Keratinocyte (primary cell): ENCODE measurements at regions not wholly inside any gene's neighbourhood (a gene's known extent, or its start where the extent isn't known, plus 50 kb on each side); places are given as distances from the start of the nearest gene placed in this dataset.

Experiments
- DNase-seq: peaks from one replicate; pipeline ENCODE4 v3.0.0-alpha.2; 2011; ENCODE audit warnings: low read depth, missing footprints, low spot score
- FAIRE-seq: peaks from 2 replicates; lab custom pipeline; 2011; peaks lifted over from hg19 to GRCh38; lab: Jason Lieb, UNC
- H2AFZ ChIP-seq: 2 replicates; pipeline ENCODE4 v1.6.0; 2012; ENCODE audit warnings: low read length, control low read depth, inconsistent platforms; ENCODE audit not compliant: control insufficient read depth
- H3K27ac ChIP-seq: 2 replicates; pipeline ENCODE4 v1.5.1; 2011; ENCODE audit warnings: low read length; ENCODE audit not compliant: control insufficient read depth, insufficient read depth
- H3K27me3 ChIP-seq: 3 replicates; pipeline ENCODE4 v1.6.0; 2011; ENCODE audit warnings: low read length; ENCODE audit not compliant: control insufficient read depth, insufficient read depth; ENCODE audit errors: extremely low read depth
- H3K36me3 ChIP-seq, 2 experiments: 2 replicates in 1 of 2; 3 replicates in 1 of 2; pipeline ENCODE4 v1.5.1; 2011; ENCODE audit warnings: low read length in 2 of 2, mild to moderate bottlenecking in 1 of 2; ENCODE audit not compliant: control insufficient read depth in 2 of 2, insufficient read depth in 2 of 2; ENCODE audit errors: extremely low read depth in 1 of 2
- H3K4me1 ChIP-seq: 3 replicates; pipeline ENCODE4 v1.5.1; 2011; ENCODE audit warnings: low read length; ENCODE audit not compliant: control insufficient read depth, insufficient read depth; ENCODE audit errors: extremely low read depth
- H3K4me2 ChIP-seq: 3 replicates; pipeline ENCODE4 v1.6.0; 2011; ENCODE audit warnings: low read depth, low read length; ENCODE audit not compliant: control insufficient read depth, insufficient read depth; ENCODE audit errors: extremely low read depth
- H3K4me3 ChIP-seq, 3 experiments: fragments of 200-600 bp in 1 of 3; sonication (generic) in 1 of 3; 2 replicates in 2 of 3; 3 replicates in 1 of 3; pipeline ENCODE4 v1.5.1; 2011 to 2016; ENCODE audit warnings: low read length in 3 of 3, mild to moderate bottlenecking in 3 of 3, control low read depth in 2 of 3, inconsistent platforms in 1 of 3, low read depth in 1 of 3, mixed read lengths in 1 of 3, mixed run types in 1 of 3, moderate library complexity in 1 of 3; ENCODE audit not compliant: control insufficient read depth in 2 of 3, insufficient read depth in 2 of 3; ENCODE audit errors: extremely low read depth in 1 of 3
- H3K79me2 ChIP-seq: 2 replicates; pipeline ENCODE4 v1.6.0; 2012; ENCODE audit warnings: low read length; ENCODE audit not compliant: control insufficient read depth, insufficient read depth
- H3K9ac ChIP-seq: 3 replicates; pipeline ENCODE4 v1.6.0; 2011; ENCODE audit warnings: low read length; ENCODE audit not compliant: control insufficient read depth, insufficient read depth; ENCODE audit errors: extremely low read depth
- H3K9me1 ChIP-seq: 3 replicates; pipeline ENCODE4 v1.6.0; 2011; ENCODE audit warnings: low read length; ENCODE audit not compliant: control insufficient read depth, insufficient read depth; ENCODE audit errors: extremely low read depth
- H3K9me3 ChIP-seq: 2 replicates; pipeline ENCODE4 v1.5.1; 2012; ENCODE audit warnings: low read depth, low read length; ENCODE audit not compliant: control insufficient read depth
- H4K20me1 ChIP-seq: 3 replicates; pipeline ENCODE4 v1.6.0; 2011; ENCODE audit warnings: low read length; ENCODE audit not compliant: control insufficient read depth, insufficient read depth; ENCODE audit errors: extremely low read depth
- EZH2 ChIP-seq: IDR thresholded peaks from one replicate; pipeline ENCODE4 v1.6.1; 2012; ENCODE audit warnings: inconsistent platforms, mild to moderate bottlenecking, low read length, moderate library complexity
- dilution Hi-C: fragments of 300-500 bp; cut with MboI; formaldehyde crosslinking; loops from one replicate; pipeline ENCODE4 v1.7.0; 2020; ENCODE audit warnings: low sequenced_read_pairs; ENCODE audit not compliant: extremely low pct_ligation_motif_present
- TF ChIP-seq, protein P1 (sequence below), 3 experiments: IDR thresholded peaks in 1 of 3; conservative IDR thresholded peaks in 1 of 3; optimal IDR thresholded peaks in 1 of 3; 2 replicates in 2 of 3; 3 replicates in 1 of 3; pipeline versions ENCODE3 to v1.5.1; 2011; ENCODE audit warnings: low read length in 3 of 3, mild to moderate bottlenecking in 3 of 3, moderate library complexity in 2 of 3, control low read depth in 1 of 3, inconsistent platforms in 1 of 3; ENCODE audit not compliant: insufficient read depth in 2 of 3; ENCODE audit errors: extremely low read depth in 1 of 3

DNA sequence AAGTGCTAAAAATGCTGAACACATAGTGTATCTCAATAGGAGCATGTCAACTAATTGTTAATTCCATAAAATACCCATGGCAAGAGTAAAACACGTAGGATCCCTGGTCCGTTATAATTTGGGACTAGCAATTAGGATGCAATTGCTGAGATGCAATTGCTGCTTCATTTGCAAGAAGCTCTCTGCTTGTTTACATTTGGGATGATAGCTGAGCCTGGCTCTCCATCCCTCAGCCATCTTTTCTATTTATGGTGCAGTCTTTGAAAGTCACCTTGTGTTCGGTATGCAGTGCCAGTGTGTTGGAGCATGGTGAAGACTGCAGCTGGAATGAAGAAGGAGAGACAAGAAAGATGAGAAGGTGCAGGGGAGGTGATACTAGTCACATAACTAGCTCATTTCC lies 191.3 kb downstream of the SNX10 start:
- Histone ChIP-seq H3K9me3 (no peaks in the 10 kb centered on the region), H3K4me2 (no peak overlapping the region), H4K20me1 (no peaks in the 10 kb centered on the region), H3K36me3 (no peaks in the 10 kb centered on the region), H3K79me2 (no peaks in the 10 kb centered on the region), H3K9ac (no peak overlapping the region), H2AFZ (no peak overlapping the region), H3K4me1 (no peaks in the 10 kb centered on the region), H3K27me3 (peaks cover 3% of the 10 kb centered on the region), H3K27ac (no peak overlapping the region), H3K9me1 (no peaks in the 10 kb centered on the region), H3K4me3 (no peak overlapping the region)
- dilution Hi-C loops, result no loop called here
- FAIRE-seq (no peak), DNase-seq (no peak)
- no peak for TF ChIP-seq EZH2
- TF ChIP-seq, protein P1, sequence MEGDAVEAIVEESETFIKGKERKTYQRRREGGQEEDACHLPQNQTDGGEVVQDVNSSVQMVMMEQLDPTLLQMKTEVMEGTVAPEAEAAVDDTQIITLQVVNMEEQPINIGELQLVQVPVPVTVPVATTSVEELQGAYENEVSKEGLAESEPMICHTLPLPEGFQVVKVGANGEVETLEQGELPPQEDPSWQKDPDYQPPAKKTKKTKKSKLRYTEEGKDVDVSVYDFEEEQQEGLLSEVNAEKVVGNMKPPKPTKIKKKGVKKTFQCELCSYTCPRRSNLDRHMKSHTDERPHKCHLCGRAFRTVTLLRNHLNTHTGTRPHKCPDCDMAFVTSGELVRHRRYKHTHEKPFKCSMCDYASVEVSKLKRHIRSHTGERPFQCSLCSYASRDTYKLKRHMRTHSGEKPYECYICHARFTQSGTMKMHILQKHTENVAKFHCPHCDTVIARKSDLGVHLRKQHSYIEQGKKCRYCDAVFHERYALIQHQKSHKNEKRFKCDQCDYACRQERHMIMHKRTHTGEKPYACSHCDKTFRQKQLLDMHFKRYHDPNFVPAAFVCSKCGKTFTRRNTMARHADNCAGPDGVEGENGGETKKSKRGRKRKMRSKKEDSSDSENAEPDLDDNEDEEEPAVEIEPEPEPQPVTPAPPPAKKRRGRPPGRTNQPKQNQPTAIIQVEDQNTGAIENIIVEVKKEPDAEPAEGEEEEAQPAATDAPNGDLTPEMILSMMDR (optimal IDR thresholded peaks at IDR 0.05 in 1 of 3, IDR thresholded peaks at IDR 0.05 in 1 of 3, conservative IDR thresholded peaks at IDR 0.05 in 1 of 3; ENCODE audit: extremely low read depth in 1 of 3, insufficient read depth in 2 of 3, low read length in 3 of 3), result no peak

DNA sequence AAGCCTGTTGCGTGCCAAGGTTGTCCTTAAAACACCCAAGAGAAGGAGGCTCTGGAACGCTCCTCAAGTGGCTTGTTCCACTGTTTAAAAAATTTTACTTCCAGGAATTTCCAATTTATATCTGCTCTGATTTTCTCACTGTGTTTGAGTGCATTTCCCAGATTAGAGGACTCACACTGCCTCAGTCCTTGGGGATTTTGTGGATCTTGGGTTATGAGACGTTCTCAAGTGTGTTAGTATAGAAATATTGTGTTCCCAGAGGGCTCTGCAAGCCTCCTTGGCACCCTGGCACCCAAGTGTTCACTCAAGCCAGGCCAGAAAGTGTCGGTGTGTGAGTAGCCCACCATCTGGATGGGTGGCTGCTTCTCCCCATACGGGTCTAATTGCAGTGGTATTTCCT lies 192.2 kb downstream of the SNX10 start:
- Histone ChIP-seq H3K27ac (no peak overlapping the region), H4K20me1 (no peaks in the 10 kb centered on the region), H3K4me3 (no peak overlapping the region), H2AFZ (no peak overlapping the region), H3K9me3 (no peaks in the 10 kb centered on the region), H3K79me2 (no peaks in the 10 kb centered on the region), H3K9me1 (no peaks in the 10 kb centered on the region), H3K9ac (no peak overlapping the region), H3K36me3 (no peaks in the 10 kb centered on the region), H3K4me1 (no peaks in the 10 kb centered on the region), H3K27me3 (peaks cover 3% of the 10 kb centered on the region), H3K4me2 (no peak overlapping the region)
- FAIRE-seq (no peak), DNase-seq (no peak)
- dilution Hi-C loops, result no loop called here
- TF ChIP-seq, protein P1 (optimal IDR thresholded peaks at IDR 0.05 in 1 of 3, IDR thresholded peaks at IDR 0.05 in 1 of 3, conservative IDR thresholded peaks at IDR 0.05 in 1 of 3; ENCODE audit: extremely low read depth in 1 of 3, insufficient read depth in 2 of 3, low read length in 3 of 3), result no peak
- TF ChIP-seq EZH2, result no peak
